DMS 273 (cell line): ENCODE measurements at regions not wholly inside any gene's neighbourhood (a gene's known extent, or its start where the extent isn't known, plus 50 kb on each side); places are given as distances from the start of the nearest gene placed in this dataset.

Source experiments
- DNase-seq: peaks from one replicate; lab custom pipeline; 2025; ENCODE audit not compliant: unreplicated experiment; lab: John Stamatoyannopoulos, UW

GRCh38 chr2:59627599-59627998, 925.9 kb downstream of the BCL11A start:
- no peak for DNase-seq

- DNase-seq, result no peak
These were observed 930.7 kb downstream of the BCL11A start for GRCh38 chr2:59622599-59623308.

GRCh38 chr2:59604123-59604522, 949.3 kb downstream of the BCL11A start:
- DNase-seq, result no peak

- no peak for DNase-seq
These were observed 958.7 kb downstream of the BCL11A start for GRCh38 chr2:59594671-59595222.

- DNase-seq, result no peak
These were observed 962.7 kb downstream of the BCL11A start for GRCh38 chr2:59590798-59591197.

GRCh38 chr2:59589881-59590280, 963.6 kb downstream of the BCL11A start:
- DNase-seq, result no peak

GRCh38 chr2:59588286-59588685, 965.2 kb downstream of the BCL11A start:
- DNase-seq, result no peak

- DNase-seq, result no peak
These were observed 967.3 kb downstream of the BCL11A start for GRCh38 chr2:59586176-59586575.

- no peak for DNase-seq
These were observed 967.8 kb downstream of the BCL11A start for GRCh38 chr2:59585655-59586054.

GRCh38 chr2:59584958-59585357, 968.5 kb downstream of the BCL11A start:
- DNase-seq, result peak; percentile 30

GRCh38 chr2:59583173-59583765, 970.2 kb downstream of the BCL11A start:
- no peak for DNase-seq

- no peak for DNase-seq
These were observed 975.1 kb downstream of the BCL11A start for GRCh38 chr2:59578349-59578748.

- DNase-seq, result no peak
These were observed 978.3 kb downstream of the BCL11A start for GRCh38 chr2:59575191-59575590.

GRCh38 chr2:59572227-59572626, 981.2 kb downstream of the BCL11A start:
- DNase-seq, result no peak

- no peak for DNase-seq
These were observed 982.6 kb downstream of the BCL11A start for GRCh38 chr2:59570818-59571217.

GRCh38 chr2:59569124-59569523, 984.3 kb downstream of the BCL11A start:
- DNase-seq, result no peak

GRCh38 chr2:59568461-59568860, 985.0 kb downstream of the BCL11A start:
- no peak for DNase-seq

GRCh38 chr2:59567151-59567550, 986.3 kb downstream of the BCL11A start:
- peak; percentile 3 for DNase-seq

GRCh38 chr2:59566739-59567138, 986.7 kb downstream of the BCL11A start:
- no peak for DNase-seq

- DNase-seq, result no peak
These were observed 992.2 kb downstream of the BCL11A start for GRCh38 chr2:59561281-59561680.

GRCh38 chr2:59560769-59561168, 992.7 kb downstream of the BCL11A start:
- DNase-seq, result no peak

GRCh38 chr2:59540864-59541263, 1012.6 kb downstream of the BCL11A start:
- DNase-seq, result no peak
